ENCODE measurements at regions not wholly inside any gene's neighbourhood (a gene's known extent, or its start where the extent isn't known, plus 50 kb on each side); places are given as distances from the start of the nearest gene placed in this dataset.
A peak's percentile ranks its signal among the peaks of the same experiment; 100 is the strongest.

DNA sequence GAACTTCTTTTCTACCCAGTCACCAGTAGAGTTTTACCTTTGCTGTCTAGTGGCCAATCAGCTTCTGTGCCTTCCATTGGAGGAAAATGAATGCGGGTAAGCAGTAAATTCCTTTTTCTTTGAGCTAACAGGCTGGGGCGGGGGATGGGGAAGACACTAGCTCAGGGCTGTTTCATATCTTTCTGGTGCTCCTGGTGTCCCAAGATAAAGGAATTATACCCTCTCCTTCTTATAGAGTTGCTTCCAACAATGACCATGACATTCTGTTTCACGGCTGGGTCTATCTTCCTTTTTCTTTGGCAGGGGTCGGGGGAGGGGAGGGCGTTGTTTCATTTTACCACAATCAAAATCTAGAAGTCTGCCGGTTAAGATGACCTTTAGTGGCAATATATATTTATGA lies 51.2 kb upstream of the RPS23 start:
- POLR2A ChIA-PET: interaction anchor here (1.3 kb wide), 1 partner anchor 12 kb away, joined by 4 read pairs; no protein-coding TSS in a partner anchor
- no peaks in the 10 kb centered on the region for H3K79me2 ChIP-seq (ENCODE audit: control insufficient read depth, insufficient read depth, low read length)
- BruUV-seq (replicated peaks): no TSS peak
- TF ChIP-seq MTA2 (IDR thresholded peaks at IDR 0.05; ENCODE audit: low read depth): peak; percentile 64
- no peak for TF ChIP-seq DACH1 (IDR thresholded peaks at IDR 0.05; ENCODE audit: partially characterized antibody)
- peak; percentile 55 for TF ChIP-seq CBFA2T2 (conservative IDR thresholded peaks at IDR 0.05)
- TF ChIP-seq CEBPG (CRISPR knock-in tag; IDR thresholded peaks at IDR 0.05): no peak
- TF ChIP-seq CEBPG (tag; conservative IDR thresholded peaks at IDR 0.05 in 1 of 2, IDR thresholded peaks at IDR 0.05 in 1 of 2): no peak
- TF ChIP-seq TCF3 (CRISPR knock-in tag; IDR thresholded peaks at IDR 0.05): peak; percentile 82
- TF ChIP-seq, protein P1, sequence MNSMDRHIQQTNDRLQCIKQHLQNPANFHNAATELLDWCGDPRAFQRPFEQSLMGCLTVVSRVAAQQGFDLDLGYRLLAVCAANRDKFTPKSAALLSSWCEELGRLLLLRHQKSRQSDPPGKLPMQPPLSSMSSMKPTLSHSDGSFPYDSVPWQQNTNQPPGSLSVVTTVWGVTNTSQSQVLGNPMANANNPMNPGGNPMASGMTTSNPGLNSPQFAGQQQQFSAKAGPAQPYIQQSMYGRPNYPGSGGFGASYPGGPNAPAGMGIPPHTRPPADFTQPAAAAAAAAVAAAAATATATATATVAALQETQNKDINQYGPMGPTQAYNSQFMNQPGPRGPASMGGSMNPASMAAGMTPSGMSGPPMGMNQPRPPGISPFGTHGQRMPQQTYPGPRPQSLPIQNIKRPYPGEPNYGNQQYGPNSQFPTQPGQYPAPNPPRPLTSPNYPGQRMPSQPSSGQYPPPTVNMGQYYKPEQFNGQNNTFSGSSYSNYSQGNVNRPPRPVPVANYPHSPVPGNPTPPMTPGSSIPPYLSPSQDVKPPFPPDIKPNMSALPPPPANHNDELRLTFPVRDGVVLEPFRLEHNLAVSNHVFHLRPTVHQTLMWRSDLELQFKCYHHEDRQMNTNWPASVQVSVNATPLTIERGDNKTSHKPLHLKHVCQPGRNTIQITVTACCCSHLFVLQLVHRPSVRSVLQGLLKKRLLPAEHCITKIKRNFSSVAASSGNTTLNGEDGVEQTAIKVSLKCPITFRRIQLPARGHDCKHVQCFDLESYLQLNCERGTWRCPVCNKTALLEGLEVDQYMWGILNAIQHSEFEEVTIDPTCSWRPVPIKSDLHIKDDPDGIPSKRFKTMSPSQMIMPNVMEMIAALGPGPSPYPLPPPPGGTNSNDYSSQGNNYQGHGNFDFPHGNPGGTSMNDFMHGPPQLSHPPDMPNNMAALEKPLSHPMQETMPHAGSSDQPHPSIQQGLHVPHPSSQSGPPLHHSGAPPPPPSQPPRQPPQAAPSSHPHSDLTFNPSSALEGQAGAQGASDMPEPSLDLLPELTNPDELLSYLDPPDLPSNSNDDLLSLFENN (IDR thresholded peaks at IDR 0.05; ENCODE audit: low read depth in 2 of 2, low read length in 2 of 2): 0 out of 4 replicates have a peak, but pooled peaks of 1 of the 2 experiments have one; percentile 48
- no peak for TF ChIP-seq MTA1 (IDR thresholded peaks at IDR 0.05; ENCODE audit: borderline replicate concordance)
- TF ChIP-seq, protein P2, sequence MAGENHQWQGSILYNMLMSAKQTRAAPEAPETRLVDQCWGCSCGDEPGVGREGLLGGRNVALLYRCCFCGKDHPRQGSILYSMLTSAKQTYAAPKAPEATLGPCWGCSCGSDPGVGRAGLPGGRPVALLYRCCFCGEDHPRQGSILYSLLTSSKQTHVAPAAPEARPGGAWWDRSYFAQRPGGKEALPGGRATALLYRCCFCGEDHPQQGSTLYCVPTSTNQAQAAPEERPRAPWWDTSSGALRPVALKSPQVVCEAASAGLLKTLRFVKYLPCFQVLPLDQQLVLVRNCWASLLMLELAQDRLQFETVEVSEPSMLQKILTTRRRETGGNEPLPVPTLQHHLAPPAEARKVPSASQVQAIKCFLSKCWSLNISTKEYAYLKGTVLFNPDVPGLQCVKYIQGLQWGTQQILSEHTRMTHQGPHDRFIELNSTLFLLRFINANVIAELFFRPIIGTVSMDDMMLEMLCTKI (IDR thresholded peaks at IDR 0.05; ENCODE audit: partially characterized antibody): no peak
- TF ChIP-seq NR3C1 (CRISPR knock-in tag; IDR thresholded peaks at IDR 0.05): no peak
- no peak for TF ChIP-seq ESRRA (IDR thresholded peaks at IDR 0.05; ENCODE audit: borderline replicate concordance, low read depth)
- TF ChIP-seq, protein P3, sequence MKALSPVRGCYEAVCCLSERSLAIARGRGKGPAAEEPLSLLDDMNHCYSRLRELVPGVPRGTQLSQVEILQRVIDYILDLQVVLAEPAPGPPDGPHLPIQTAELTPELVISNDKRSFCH (CRISPR knock-in tag; IDR thresholded peaks at IDR 0.05): no peak
- TF ChIP-seq, protein P3 (tag; IDR thresholded peaks at IDR 0.05): peak; percentile 93
- TF ChIP-seq SOX6 (IDR thresholded peaks at IDR 0.05): peak; percentile 76
- peak; percentile 14; the same call in 1 of the 2 replicates for TF ChIP-seq STAT5A (IDR thresholded peaks at IDR 0.05; ENCODE audit: borderline replicate concordance, low read length)
- peak; percentile 59; the same call in 1 of the 2 replicates for TF ChIP-seq TEAD4 (IDR thresholded peaks at IDR 0.05; ENCODE audit: low read length)
- TF ChIP-seq TEAD4 (CRISPR knock-in tag; IDR thresholded peaks at IDR 0.05; ENCODE audit: borderline replicate concordance): no peak
- TF ChIP-seq MAFG (tag; conservative IDR thresholded peaks at IDR 0.05): peak; percentile 28; the same call in 1 of the 2 replicates
- peak; percentile 55; the same call in 1 of the 2 replicates for TF ChIP-seq SMARCA4 (IDR thresholded peaks at IDR 0.05)

More for the DNA sequence above, 51.2 kb upstream of the RPS23 start:
- 3% methylated on average over 6 of the region's 6 CpGs for WGBS (ENCODE audit: insufficient coverage, low coverage, missing lambda C conversion rate)
- Histone ChIP-seq H3K27ac (ENCODE audit: extremely low read depth, low read depth, low read length) (peak overlapping the region; percentile 5; the same call in 1 of the 3 replicates), H4K20me1 (replicated peaks; ENCODE audit: control insufficient read depth, insufficient read depth, low read length) (no peaks in the 10 kb centered on the region), H3K9me1 (ENCODE audit: control insufficient read depth, insufficient read depth, low read length) (no peaks in the 10 kb centered on the region), H3K36me3 (ENCODE audit: control insufficient read depth, insufficient read depth, low read length) (no peaks in the 10 kb centered on the region), H3K4me3 (no peak overlapping the region), H3K9ac (ENCODE audit: insufficient read depth in 1 of 2, low read depth in 2 of 2, low read length in 2 of 2) (no peak overlapping the region), H3K4me2 (ENCODE audit: insufficient read depth, low read length) (peak overlapping the region; percentile 10; the same call in 1 of the 2 replicates), H3K27me3 (ENCODE audit: control insufficient read depth in 2 of 2, insufficient read depth in 2 of 2, low read length in 2 of 2) (peaks cover 0 to 7% of the 10 kb centered on the region in 2 experiments; a peak in 2 of 5 replicates), H3K9me3 (replicated peaks; ENCODE audit: control insufficient read depth, insufficient read depth, low read depth, low read length) (0 out of 2 replicates have a peak, but pooled peaks cover 4% of the 10 kb centered on the region), H3K4me1 (replicated peaks in 1 of 2; ENCODE audit: control insufficient read depth in 2 of 2, insufficient read depth in 2 of 2, low read length in 2 of 2) (peaks cover 0 to 18% of the 10 kb centered on the region in 2 experiments; a peak in 4 of 5 replicates), H2AFZ (ENCODE audit: low read depth, low read length) (peak overlapping the region; percentile 41)
- in situ Hi-C loops (cut with MboI): no loop called here
- FAIRE-seq: peak; percentile 65
- ATAC-seq: peak; percentile 78
- peak in 2 of 4 experiments; percentile 39 to 75 for DNase-seq (ENCODE audit: extremely low read depth in 1 of 4, low spot score in 3 of 4)
- intact Hi-C loops (cut with micrococcal nuclease): no loop called here
- CTCF ChIA-PET (ENCODE audit: low intra/inter-chr PET ratio): no interaction called here
